GM19238 (cell line): ENCODE measurements at regions not wholly inside any gene's neighbourhood (a gene's known extent, or its start where the extent isn't known, plus 50 kb on each side); places are given as distances from the start of the nearest gene placed in this dataset.
"Not testable (repeated sequence)": the region's sequence is repeated elsewhere in the genome, so short reads cannot be mapped to it uniquely, and the experiment has no call there.

Experiments
- DNase-seq: peaks from one replicate; pipeline ENCODE4 v3.0.0; 2011; ENCODE audit warnings: low spot score; ENCODE audit not compliant: insufficient read length

DNA sequence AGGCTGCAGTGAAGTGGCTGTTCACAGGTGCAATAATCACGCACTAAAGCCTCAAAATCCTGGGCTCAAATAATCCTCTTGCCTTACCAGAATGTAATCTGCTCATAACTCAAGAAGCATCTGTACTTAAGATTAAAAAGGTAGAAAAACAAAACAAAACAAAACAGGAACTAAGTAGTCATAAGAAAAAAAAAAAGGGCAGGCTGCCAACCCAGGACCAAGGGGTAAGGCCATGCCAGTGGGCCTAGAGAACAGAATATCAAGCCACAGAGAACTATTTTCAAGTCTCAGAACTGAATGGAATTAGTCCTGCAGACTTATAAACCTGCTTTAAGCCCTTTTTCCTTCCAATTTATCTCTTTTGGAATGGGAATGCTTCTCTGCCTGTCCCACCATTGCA lies 64.8 kb upstream of the TBC1D3K start:
- no peak for DNase-seq

DNA sequence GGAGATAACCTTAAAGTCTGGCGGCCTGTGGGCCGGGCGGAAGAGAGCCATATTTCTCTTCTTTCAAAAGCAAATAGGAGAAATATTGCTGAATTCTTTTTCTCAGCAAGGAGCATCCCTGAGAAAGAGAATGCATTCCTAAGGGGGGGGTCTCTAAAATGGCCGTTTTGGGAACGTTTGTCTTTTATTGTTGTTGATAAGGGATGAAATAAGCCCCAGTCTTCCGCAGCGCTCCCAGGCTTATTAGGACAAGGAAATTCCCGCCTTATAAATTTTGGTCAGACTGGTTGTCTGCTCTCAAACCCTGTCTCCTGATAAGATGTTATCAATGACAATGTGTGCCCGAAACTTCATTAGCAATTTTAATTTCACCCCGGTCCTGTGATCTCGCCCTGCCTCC lies 65.8 kb upstream of the TBC1D3K start:
- DNase-seq, result not testable (repeated sequence)

DNA sequence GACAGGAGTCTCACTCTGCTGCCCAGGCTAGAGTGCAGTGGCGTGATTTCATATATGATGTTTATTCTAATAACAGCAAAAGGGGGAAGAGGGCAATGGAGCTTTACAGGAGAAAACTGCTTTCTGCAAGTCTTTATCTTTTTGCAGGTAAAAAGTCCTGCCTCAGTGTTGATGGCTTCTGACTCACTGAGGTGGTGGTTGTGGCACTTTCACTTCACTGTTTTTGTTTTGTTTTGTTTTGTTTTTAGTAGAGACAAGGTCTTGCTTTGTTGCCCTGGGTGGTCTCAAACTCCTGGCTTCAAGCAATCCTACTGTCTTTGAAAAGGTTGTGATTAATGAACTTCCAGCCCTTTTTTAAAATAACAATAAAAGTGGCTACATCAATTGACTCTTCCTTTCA lies 68.0 kb upstream of the TBC1D3K start:
- DNase-seq, result no peak

DNA sequence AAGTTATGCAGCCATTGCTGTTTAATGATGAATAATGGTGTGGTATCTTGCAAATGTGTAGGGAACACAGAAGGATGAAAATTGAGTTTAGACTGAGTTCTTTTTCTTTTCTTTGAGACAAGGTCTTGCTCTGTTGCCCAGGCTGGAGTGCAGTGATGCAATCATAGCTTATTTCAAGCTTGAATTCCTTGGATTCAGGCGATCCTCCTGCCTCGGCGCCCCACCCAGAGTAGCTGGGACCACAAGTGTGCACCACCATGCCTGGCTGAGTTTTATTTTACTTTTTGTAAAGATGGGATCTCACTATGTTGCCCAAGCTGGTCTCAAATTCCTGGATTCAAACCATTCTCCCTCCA lies 74.6 kb upstream of the TBC1D3K start:
- DNase-seq, result no peak

DNA sequence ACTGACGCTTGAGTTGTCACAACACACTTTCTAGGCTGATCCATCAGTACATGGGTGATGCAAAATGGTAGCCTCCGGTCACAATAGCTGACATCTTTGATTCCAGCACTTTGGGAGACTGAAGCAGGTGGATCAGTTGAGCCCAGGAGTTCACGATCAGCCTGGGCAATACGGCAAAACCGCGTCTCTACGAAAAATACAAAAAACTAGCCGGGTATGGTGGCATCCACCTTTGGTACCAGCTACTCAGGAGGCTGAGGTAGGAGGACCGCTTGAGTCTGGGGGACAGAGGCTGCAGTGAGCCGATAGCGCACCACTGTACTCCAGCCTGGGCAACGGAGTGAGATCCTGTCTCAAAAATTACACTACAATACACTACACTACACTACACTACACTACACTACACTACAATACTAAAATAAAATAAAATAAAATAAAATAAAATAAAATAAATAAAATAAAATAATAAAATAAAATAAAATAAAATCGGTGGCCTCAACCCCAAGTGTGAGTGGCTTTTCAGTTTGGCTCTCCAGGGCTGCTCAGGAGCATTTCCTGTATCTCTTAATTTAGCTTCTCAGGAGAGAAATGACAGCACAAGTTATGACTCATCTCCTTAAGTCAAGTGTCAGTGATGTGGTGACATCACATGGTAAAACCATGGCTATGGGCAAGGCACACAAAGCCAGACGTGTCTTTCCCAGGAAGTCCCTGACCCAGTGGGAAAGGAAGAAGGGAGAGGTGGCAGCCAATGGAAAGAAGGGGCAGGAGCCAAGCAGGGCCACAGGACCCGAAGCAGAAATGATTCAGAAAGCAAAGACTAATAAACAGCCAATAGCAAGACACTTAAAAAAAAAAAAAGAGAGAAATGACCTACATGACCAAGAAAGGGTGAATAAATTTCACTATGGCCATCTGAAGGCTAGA lies 75.3 kb upstream of the TBC1D3K start:
- no peak for DNase-seq

DNA sequence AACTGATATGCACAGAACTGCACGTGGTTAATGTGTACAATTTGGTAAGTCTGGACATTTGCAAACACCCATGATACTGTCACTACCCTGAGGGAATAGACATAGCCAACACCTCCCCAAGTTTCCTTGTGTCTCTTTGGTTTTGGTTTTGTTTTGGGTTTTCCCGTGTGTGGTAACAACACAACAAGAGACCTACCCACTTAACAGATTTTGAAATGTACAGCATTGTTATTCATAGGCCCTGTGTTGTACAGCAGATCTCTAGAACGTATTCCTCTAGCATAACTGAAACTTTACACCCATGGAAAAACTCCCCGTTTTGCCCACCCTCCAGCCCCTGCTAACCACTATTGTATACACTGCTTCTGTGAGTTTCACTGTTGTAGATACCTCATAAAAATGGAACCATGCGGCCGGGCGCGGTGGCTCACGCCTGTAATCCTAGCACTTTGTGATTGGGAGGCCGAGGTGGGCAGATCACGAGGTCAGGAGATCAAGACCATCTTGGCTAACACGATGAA lies 76.3 kb upstream of the TBC1D3K start:
- no peak for DNase-seq

DNA sequence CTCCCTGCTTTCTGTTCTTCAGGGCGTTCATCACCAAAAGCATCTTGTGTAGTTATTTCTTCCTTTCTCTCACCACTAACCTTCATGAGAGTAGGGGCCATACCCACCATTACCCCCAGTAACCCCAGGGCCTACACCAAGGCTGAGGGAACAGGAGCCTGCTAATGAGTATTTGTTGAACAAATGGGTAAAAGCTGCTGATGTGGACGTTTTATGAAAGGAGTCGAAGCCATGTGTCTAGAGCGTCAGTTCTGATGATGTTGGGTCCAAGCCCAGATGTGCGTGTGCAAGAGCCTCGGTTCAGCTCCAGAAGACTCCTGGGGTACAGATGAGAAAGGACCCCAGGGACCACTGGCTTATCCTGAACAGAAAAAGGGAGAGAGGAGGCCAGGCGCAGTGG lies 77.1 kb upstream of the TBC1D3K start:
- no peak for DNase-seq

DNA sequence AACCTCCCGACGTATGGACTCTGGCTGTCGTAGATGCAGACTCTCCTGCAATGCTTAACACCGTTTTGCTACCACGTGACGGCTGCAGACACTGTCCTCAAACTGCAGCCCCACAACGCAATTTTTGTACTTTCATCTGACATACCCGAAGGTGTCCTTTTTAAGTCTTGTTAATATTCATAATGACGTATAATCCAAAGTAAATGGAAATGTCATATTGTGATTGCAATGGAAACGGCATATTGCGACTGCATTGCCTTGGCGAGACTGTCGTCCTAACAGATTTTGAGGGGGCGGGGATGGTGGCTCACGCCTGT lies 79.3 kb upstream of the TBC1D3K start:
- DNase-seq, result no peak

DNA sequence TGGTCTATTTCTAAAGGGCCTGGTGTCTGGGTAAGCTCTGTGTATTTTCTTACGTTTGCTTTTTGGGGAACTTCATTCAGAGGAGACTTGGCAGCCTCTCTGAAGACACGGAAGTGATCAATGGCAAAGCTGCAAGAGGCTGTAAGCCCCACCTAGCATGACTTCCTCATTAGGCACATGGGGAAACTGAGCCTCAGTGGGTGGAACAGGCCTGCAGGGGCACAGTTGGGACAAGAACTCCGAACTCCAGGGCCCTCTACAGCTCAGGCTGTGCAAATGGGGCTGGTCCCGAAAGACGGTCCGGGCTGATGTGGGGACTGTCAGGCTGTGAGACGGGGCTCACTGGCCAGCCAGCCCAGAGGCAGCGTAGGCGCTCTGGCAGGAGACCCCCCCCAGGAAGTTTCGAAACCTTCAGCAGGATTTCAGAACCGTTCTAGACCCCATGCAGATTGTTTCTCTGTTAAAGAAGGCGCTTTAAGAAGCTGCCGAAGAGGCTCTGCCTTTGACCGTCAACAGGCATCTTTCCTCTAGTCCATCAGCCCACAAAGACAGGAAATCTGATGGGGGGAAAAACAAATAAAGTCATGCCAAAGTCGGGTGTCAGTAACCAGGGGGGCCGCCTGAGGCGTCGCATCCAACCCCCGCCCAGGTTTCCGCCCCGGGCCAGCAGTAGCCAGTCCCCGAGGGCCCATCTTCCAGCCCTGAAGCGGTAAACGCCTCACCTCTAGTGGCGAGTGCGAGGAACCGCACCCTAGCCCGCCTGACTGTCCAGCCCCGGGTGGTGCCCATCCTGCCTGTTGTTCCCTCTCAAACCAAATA lies 79.8 kb upstream of the TBC1D3K start:
- DNase-seq, result peak; percentile 60

DNA sequence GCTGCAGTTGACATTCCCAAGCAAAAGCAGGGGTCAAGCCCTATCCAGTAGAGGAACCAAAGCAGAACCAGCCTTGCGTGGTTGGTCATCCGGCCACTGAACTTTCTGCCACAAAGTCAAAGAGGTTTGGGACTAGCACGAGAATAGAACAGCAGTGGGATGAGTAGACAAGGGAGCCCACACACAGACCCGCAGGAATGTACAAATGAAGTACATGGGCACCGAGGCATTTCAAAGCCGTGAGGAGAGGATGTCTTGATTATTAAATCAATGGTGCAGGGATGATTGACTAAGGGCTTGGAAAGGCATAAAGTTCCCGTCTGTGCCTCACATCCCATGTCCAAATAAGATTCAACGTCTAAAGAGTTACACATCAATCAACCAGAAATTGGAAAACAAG lies 81.8 kb upstream of the TBC1D3K start:
- DNase-seq, result no peak

DNA sequence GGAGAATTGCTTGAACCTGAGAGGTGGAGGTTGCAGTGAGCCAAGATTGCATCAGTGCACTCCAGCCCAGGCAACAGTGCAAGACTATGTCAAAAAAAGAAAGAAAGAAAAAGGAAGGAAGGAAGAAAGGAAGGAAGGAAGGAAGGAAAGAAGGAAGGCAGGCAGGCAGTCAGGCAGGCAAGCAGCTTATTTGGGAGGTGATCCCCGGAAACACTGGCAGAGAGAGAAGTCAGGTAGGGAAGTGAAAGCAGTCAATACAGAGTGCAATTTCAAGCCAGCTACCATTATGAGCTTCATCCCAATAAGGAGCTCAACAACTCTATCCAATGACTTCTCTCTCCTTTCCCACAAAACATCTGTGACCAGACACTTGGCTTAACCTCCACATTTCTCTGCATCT lies 83.0 kb upstream of the TBC1D3K start:
- no peak for DNase-seq

DNA sequence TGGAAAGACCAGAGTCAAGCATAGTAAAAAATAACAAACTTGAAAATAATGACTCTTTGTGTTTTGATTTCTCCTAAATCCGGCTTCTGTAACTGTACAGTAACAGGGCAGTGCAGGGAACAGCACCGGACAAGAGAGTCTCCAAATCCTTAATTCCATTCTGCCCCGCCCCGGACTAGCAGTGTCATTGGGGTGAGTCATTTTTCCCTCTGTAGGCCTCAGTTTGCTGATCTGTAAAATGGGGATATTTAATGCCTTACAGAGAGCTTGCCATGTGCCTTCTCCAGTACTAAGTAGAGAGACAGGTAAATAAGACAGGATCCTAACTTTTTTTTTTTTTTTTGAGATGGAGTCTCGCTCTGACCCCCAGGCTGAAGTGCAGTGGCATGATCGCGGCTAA lies 83.6 kb upstream of the TBC1D3K start:
- no peak for DNase-seq

DNA sequence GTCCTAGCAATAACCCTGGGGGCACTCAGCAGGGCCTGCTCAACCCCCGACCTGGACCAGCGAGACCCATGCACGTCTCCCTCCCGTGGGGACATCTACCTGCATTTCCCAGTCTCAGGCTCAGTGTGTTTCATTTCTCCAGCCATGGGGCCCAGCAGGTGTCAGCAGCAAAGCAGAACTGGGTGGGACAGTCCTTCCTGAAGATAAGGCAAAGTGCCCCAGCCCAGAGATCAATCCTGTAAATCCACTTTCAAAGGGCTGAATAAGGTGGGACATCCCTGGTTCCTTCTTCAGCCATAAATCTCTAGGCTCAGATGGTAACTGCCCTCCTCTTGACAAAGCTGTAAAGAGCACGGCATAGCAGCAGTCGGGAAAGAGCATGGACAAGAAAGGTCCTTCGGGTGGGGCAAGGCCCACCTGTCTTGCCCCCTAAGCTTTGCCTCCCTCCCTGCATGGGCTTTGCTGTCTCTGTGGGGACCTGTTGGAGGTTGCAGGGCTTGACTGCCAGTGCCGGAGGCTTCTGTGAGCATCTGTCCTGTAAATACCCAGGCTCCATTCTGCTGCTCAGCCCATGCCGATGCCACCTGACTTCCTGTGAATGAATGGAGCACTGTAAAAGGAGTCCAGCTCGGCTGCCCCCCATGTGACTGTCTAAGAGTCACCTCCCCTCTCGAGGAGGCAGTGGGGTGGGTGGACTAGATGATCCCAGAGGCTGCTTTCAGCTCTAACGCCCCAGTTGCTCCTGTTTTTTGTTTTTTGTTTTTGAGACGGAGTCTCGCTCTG lies 84.8 kb upstream of the TBC1D3K start:
- DNase-seq, result no peak

DNA sequence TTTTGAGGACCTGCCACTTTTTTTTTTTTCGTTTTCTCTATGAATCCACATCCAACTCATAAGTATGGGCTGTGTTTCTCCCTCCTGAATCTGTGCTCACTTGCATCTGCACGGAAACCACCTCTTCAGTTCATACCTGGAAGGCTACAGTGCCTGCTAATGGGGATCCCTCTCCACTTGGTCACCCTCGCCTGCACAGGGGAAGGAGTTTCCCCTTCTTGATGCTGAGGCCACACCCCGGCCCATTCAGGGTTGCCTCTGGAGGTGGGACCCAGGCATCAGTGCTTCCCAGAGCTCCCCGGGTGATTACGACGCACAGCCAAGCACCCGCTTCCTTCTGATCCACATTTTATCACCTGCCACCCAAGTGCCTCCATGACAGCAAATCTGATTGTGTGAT lies 85.9 kb upstream of the TBC1D3K start:
- no peak for DNase-seq

DNA sequence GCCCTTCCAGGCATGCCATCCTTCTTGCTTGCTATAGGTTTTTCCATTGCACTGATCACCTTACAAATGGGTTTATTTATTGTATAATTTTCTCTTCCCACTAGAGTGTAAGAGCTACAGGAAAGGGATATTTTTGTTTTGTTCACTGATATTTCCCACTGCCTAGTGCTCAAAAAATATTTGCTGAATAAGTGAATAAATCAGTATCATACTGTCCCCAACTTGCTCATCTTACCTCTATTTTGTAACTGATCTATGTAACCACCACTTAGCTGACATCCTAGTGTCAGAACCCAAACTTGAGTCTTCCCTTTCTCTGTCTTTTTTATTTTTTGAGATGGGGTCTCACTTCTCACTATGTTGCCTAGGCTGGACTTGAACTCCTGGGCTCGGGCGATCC lies 87.6 kb upstream of the TBC1D3K start:
- DNase-seq, result no peak

DNA sequence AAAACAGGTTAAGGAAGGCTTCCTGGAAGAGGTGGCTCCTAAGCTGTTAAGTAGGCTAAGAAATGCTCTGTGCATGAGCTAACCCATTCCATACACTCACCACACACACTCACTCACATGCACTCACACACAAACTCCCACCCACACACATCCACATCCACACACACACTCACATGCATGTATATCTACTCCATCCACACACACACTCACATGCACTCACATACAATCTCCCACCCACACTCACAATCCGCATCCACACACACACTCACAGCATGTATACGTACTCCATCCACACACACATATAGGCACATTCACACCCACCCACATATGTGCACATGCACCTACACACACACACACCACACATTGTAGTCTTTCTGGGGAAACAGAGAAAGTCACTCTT lies 89.3 kb upstream of the HNF1B start:
- no peak for DNase-seq

DNA sequence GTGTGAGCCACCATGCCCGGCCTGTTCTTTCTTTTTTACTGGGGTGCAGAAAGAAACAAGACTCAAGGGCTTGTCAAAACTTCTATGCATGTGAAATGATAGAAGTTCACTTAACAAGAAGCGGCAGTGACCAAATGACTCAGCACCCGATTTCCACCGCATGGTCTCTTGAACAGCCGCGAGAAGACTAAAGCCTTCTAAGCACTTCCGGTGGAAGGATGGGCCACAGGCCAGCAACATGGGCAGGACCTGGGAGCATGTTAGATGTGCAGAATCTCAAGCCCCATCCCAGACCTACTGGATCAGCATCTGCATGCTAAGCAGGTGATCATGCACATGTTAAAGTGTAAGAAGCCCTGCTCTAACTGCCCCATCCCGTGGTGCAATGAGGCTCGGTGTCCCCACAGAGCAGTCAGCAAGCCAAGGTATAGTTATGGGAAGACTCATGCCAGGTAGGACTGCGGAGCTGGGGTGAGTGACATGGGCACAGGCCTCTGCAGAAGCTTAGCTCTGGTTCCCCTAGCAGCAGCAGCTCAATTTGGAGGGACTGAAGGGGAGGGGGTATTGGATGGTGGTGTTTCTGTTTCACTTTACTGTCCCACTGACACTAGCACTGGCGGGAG lies 88.5 kb upstream of the HNF1B start:
- peak; percentile 51 for DNase-seq

DNA sequence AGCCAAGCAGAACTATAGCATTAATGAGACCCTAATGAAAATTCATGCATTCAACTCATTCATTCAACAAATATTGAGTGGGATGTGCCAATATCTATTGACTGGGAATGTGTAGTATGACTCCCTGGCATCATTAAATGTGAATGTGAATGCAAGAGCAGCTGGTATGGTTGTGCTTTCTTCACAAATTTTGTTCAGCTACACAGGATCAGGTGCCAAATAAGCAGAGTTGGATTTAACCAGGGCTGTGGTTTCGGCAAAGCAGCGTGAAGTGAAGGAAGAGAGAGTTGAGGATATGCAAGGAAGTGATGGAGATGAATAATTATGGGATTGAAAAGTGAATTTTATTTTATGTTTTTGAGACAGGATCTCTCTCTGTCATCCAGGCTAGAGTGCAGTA lies 87.1 kb upstream of the HNF1B start:
- no peak for DNase-seq

DNA sequence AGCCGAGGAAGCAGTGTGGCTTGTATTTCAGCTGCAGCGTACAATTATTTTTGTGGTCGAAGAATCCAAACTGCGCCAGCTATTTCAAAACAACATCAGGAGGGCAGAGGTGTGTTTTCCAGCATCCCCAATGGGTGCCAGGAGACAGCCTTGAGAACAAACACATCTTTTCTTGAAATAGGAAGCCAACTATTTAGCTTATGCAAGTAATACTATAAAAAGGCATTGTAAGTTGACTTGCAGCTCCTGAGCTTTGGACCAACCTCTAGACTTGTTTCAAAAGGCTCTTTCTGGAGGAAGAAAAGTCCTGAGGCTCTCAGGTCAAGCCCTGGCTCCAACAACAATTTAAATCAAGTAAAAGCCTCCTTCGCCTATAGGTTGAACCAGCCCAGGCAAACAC lies 86.6 kb upstream of the HNF1B start:
- DNase-seq, result no peak

DNA sequence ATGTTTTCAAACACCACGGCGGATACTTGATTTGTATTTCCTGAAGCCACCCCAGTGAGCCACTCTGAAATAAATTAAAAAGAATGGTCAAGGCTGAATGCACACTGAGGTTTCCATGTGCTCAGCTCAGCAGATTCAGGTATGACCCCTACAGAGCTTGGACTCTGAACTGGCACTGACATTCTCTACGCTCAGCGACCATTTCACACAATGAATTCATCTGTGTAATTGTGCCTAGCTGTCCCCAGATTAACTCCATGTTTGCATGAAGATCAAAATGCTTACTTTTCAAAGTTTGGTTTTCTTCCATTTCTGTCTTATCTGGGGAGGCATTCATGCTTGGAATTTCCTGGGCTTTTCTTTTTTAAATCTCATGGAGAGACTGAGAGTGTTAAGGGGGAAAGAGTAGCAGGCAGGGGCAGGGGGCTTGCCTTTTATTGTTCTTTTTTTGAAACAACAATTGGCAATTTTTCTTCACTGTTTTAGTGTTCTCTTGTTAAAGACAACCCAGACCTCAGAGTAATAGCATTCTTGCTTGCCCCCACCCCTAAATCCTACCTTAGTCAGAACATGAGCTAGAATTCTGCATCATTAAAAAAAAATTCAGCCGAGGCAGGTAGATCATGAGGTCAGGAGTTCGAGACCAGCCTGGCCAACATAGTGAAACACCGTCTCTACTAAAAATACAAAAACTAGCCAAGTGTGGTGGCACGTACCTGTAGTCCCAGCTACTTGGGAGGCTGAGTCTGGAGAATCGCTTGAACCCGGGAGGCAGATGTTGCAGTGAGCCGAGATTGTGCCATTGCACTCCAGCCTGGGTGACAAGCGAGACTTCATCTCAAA lies 85.5 kb upstream of the HNF1B start:
- DNase-seq, result no peak
